ENCODE measurements at regions not wholly inside any gene's neighbourhood (a gene's known extent, or its start where the extent isn't known, plus 50 kb on each side); places are given as distances from the start of the nearest gene placed in this dataset.

DNA sequence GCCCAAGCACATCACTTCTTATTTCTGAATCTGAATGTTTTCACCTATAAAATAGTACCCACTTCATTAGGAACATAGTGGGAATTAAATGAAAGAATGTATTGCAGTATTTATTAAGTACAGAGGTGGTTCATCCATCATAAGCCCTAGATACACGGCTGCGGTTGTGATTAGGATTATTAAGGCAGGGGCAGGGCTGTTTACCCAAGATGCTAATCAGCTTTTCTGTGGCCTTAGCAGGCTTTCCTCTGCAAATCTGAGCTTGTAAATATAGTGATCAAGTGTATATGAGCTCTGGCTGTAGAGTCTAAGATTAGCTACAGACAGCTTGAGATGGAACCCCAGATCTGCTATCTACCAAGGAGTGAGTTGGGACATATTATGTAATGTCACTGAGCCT lies 124.1 kb upstream of the ADRA1B start:
- no peak for DNase-seq (ENCODE audit: low read depth, low spot score)
- in situ Hi-C loops (cut with MboI) = no loop called here
- Histone ChIP-seq H3K4me1 (ENCODE audit: control insufficient read depth, insufficient read depth, low read length) (no peaks in the 10 kb centered on the region), H3K9ac (ENCODE audit: control insufficient read depth, insufficient read depth, low read length) (no peak overlapping the region), H3K4me3 (no peak overlapping the region), H3K79me2 (ENCODE audit: control insufficient read depth, insufficient read depth, low read length) (no peaks in the 10 kb centered on the region), H3K36me3 (ENCODE audit: control insufficient read depth in 2 of 2, insufficient read depth in 2 of 2, low read length in 1 of 2) (no peaks in the 10 kb centered on the region), H3K4me2 (ENCODE audit: control insufficient read depth, insufficient read depth) (no peak overlapping the region), H2AFZ (ENCODE audit: control insufficient read depth, low read depth, low read length) (no peak overlapping the region), H4K20me1 (ENCODE audit: control insufficient read depth, insufficient read depth) (no peaks in the 10 kb centered on the region), H3K27me3 (replicated peaks in 1 of 2; ENCODE audit: control insufficient read depth in 2 of 2, insufficient read depth in 2 of 2, low read length in 1 of 2) (no peaks in the 10 kb centered on the region; a peak in 1 of 4 replicates), H3K27ac (ENCODE audit: control insufficient read depth, insufficient read depth) (no peak overlapping the region), H3K9me3 (replicated peaks; ENCODE audit: control insufficient read depth, insufficient read depth, low read length) (no peaks in the 10 kb centered on the region)
- SMC1A ChIA-PET (ENCODE audit: uncharacterized antibody, unreplicated experiment) = no interaction called here
- POLR2A ChIA-PET = no interaction called here
- FAIRE-seq = no peak
- ATAC-seq = no peak
- RAD21 ChIA-PET (ENCODE audit: unreplicated experiment) = no interaction called here
- no TSS peak for BruUV-seq (replicated peaks)
- intact Hi-C loops (cut with micrococcal nuclease; ENCODE audit: unreplicated experiment) = no loop called here
- no peak for TF ChIP-seq BACH1 (IDR thresholded peaks at IDR 0.05; ENCODE audit: borderline replicate concordance)
- no peak for TF ChIP-seq CEBPB (IDR thresholded peaks at IDR 0.05; ENCODE audit: borderline replicate concordance in 1 of 2, low read depth in 2 of 2, low read length in 2 of 2)
- 88% methylated on average over 2 of the region's 2 CpGs for WGBS (ENCODE audit: insufficient coverage, insufficient replicate concordance, low lambda C conversion rate, missing lambda C conversion rate)
- CTCF ChIA-PET = no interaction called here

DNA sequence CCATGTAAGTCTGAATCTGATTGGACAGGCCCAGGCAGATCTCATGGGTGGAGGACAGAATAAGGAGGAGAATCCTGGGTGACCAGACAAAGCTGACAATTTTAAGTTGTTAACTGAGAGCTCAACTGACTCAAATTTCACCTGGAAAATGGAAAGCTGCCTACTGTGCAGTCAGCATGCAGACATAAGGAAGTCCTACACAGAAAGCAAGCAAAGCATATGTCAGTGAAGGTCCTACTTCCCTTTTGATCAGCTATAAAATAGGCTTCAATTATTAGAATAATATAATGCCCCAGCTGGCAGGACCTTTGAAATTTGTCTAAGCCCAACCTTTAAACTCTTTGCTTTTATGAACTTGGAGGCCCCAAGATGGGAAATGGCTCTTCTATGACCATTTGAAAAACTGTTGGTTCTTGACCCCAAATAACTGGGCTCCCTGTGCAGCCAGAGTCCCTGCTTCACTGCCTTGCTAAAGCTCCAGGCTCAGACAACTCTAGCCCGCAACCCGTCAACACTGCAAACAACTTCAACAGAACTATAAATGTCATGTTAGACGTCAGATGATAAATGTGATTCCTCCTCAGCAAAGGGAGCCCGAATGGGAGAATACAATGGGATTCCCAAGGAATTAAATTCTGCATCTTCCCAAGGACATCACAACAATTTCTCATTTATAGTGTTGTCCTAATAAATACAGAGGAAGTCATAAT lies 118.9 kb upstream of the ADRA1B start:
- H3K27ac ChIP-seq (ENCODE audit: control insufficient read depth, insufficient read depth) = no peak overlapping the region
- H2AFZ ChIP-seq (ENCODE audit: control insufficient read depth, low read depth, low read length) = no peak overlapping the region
- H3K4me2 ChIP-seq (ENCODE audit: control insufficient read depth, insufficient read depth) = no peak overlapping the region
- no peak overlapping the region for H3K9ac ChIP-seq (ENCODE audit: control insufficient read depth, insufficient read depth, low read length)
- no peak for ATAC-seq
- H3K9me3 ChIP-seq (replicated peaks; ENCODE audit: control insufficient read depth, insufficient read depth, low read length) = no peaks in the 10 kb centered on the region
- ChIA-PET SMC1A (ENCODE audit: uncharacterized antibody, unreplicated experiment) (interaction anchor here (1.6 kb wide), 1 partner anchor 7 kb away, joined by 4 read pairs; no protein-coding TSS in a partner anchor), RAD21 (ENCODE audit: unreplicated experiment) (interaction anchor here (0.6 kb wide), 1 partner anchor 38 kb away, joined by 3 read pairs; no protein-coding TSS in a partner anchor), POLR2A (no interaction called here), CTCF (interaction anchor here (0.7 kb wide), 1 partner anchor 154 kb away, joined by 3 read pairs; no protein-coding TSS in a partner anchor)
- no peak for DNase-seq (ENCODE audit: low read depth, low spot score)
- no TSS peak for BruUV-seq (replicated peaks)
- in situ Hi-C loops (cut with MboI) = no loop called here
- no peak for FAIRE-seq
- peaks cover 0 to 1% of the 10 kb centered on the region in 2 experiments; a peak in 1 of 4 replicates for H3K27me3 ChIP-seq (replicated peaks in 1 of 2; ENCODE audit: control insufficient read depth in 2 of 2, insufficient read depth in 2 of 2, low read length in 1 of 2)
- H3K4me3 ChIP-seq = no peak overlapping the region
- H3K4me1 ChIP-seq (ENCODE audit: control insufficient read depth, insufficient read depth, low read length) = no peaks in the 10 kb centered on the region
- intact Hi-C loops (cut with micrococcal nuclease; ENCODE audit: unreplicated experiment) = no loop called here
- no peaks in the 10 kb centered on the region for H3K36me3 ChIP-seq (ENCODE audit: control insufficient read depth in 2 of 2, insufficient read depth in 2 of 2, low read length in 1 of 2)
- no peaks in the 10 kb centered on the region for H4K20me1 ChIP-seq (ENCODE audit: control insufficient read depth, insufficient read depth)
- no peak for TF ChIP-seq MYC (IDR thresholded peaks at IDR 0.05; ENCODE audit: insufficient read depth, insufficient read length, insufficient replicate concordance, low read length, severe bottlenecking)
- TF ChIP-seq STAT3 (IDR thresholded peaks at IDR 0.05; ENCODE audit: low read depth, low read length) = no peak
- no peak for TF ChIP-seq NR2C2 (IDR thresholded peaks at IDR 0.05; ENCODE audit: borderline replicate concordance, control insufficient read depth, insufficient read length, low read depth)
- TF ChIP-seq, protein P1, sequence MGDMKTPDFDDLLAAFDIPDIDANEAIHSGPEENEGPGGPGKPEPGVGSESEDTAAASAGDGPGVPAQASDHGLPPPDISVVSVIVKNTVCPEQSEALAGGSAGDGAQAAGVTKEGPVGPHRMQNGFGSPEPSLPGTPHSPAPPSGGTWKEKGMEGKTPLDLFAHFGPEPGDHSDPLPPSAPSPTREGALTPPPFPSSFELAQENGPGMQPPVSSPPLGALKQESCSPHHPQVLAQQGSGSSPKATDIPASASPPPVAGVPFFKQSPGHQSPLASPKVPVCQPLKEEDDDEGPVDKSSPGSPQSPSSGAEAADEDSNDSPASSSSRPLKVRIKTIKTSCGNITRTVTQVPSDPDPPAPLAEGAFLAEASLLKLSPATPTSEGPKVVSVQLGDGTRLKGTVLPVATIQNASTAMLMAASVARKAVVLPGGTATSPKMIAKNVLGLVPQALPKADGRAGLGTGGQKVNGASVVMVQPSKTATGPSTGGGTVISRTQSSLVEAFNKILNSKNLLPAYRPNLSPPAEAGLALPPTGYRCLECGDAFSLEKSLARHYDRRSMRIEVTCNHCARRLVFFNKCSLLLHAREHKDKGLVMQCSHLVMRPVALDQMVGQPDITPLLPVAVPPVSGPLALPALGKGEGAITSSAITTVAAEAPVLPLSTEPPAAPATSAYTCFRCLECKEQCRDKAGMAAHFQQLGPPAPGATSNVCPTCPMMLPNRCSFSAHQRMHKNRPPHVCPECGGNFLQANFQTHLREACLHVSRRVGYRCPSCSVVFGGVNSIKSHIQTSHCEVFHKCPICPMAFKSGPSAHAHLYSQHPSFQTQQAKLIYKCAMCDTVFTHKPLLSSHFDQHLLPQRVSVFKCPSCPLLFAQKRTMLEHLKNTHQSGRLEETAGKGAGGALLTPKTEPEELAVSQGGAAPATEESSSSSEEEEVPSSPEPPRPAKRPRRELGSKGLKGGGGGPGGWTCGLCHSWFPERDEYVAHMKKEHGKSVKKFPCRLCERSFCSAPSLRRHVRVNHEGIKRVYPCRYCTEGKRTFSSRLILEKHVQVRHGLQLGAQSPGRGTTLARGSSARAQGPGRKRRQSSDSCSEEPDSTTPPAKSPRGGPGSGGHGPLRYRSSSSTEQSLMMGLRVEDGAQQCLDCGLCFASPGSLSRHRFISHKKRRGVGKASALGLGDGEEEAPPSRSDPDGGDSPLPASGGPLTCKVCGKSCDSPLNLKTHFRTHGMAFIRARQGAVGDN (IDR thresholded peaks at IDR 0.05) = no peak
- no peak for TF ChIP-seq CHD4 (IDR thresholded peaks at IDR 0.05)
- WGBS (ENCODE audit: insufficient coverage, insufficient replicate concordance, low lambda C conversion rate, missing lambda C conversion rate) = 46% methylated on average over 4 of the region's 4 CpGs
- no peaks in the 10 kb centered on the region for H3K79me2 ChIP-seq (ENCODE audit: control insufficient read depth, insufficient read depth, low read length)

All from GM12878 (cell line).